IPS DF 4.7 (cell line): ENCODE measurements at regions not wholly inside any gene's neighbourhood (a gene's known extent, or its start where the extent isn't known, plus 50 kb on each side); places are given as distances from the start of the nearest gene placed in this dataset.

Source experiments
- DNase-seq: peaks from one replicate; pipeline ENCODE4 v3.0.0-alpha.2; 2013; ENCODE audit warnings: low spot score; ENCODE audit errors: extremely low read depth

DNA sequence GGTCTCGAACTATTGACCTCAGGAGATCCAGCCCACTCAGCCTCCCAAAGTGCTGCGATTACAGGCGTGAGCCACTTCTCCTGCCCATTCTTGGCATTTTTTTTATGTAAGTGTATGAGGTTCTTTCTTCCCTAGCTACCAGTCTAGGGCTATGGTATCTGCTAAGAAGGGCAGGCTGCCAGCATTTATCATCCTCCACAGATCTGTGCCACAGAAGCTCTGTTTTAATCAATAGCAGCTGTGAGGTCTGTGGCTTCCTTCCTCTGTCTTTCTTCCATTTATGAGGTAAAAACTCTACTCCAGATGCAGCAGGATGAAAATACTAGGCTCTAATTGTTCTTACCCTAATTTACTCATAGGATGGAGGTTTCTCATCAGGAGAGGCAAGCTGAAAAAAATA lies 1382.4 kb upstream of the ADGRB3 start:
- no peak for DNase-seq

DNA sequence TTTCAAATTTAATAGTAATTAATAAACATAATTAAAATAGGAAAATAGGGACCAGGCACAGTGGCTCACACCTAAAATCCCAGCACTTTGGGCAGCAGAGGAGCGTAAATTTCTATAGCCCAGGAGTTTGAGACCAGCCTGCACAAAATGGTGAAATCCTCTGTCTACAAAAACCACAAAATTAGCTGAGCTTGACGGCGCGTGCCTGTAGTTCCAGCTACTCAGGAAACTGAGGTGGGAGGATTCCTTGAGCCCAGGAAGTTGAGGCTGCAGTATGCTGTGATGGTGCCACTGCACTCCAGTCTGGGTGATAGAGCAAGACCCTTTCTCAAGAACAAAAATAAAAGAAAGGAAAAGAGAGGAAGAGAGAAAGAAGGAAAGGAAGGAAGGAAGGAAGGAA lies 1387.0 kb upstream of the ADGRB3 start:
- DNase-seq, result no peak

DNA sequence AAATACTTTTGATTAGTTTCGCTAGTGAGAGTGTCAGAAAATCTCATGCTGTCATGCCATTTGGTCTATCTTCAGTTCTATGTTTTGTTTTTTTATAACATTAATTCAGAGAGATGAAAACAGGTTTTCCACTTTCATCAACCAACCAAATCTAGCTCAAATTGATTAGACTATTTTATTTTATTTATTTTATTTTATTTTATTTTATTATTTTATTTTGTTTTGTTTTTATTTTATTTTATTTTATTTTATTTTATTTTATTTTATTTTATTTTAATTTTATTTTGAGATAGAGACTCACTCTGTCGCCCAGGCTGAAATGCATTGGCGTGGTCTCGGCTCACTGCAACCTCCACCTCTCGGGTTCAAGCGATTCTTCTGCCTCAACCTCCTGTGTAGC lies 1391.0 kb upstream of the ADGRB3 start:
- no peak for DNase-seq

DNA sequence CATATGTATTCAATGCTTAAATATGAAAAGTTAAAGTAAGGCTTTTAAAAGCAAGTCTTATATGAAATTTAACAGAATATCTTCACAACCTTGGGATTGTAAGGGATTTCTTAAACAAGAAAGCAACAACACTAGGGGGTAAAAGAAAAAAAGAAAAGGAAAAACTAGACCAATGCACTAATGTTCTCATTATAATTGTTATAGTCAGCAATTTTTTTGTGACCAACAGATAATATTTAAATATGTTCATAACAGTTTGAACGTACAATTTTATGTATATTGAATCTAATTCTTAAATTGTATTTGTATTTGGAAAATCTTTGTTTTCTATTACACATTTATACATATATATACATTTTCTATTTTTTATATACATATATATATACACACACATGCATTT lies 1397.8 kb upstream of the ADGRB3 start:
- DNase-seq, result no peak

DNA sequence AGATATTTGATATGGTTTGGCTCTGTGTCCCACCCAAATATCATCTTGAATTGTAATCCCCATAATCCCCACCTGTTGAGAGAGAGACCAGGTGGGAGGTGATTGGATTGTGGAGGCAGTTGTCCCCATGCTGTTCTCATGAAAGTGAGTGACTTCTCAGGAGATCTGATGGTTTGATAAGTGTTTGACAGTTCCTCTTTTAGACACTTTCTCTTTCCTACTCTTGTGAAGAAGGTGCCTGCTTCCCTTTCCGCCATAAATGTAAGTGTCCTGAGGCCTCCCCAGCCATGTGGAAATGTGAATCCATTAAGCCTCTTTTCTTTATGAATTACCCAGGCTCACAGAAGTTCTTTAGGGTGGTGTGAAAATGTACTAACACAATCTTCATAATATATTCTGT lies 1404.0 kb upstream of the ADGRB3 start:
- no peak for DNase-seq

DNA sequence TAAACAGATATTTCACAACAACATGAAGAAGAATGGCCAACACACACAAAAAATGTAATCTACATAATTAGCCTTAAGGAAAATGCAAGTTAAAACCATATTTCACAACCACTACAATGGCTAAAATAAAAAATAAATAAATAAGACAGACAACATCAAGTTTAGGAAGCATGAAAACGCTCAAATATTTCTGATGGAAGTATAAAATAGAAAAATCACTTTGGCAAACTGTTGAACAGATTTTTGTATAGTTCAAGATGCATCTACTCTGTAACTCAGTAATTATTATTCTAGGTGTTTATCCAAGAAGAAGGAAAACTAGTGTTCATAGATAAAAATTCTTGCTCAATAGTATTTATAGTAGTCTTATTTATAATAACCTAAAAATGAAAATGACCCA lies 1410.1 kb upstream of the ADGRB3 start:
- DNase-seq, result no peak

DNA sequence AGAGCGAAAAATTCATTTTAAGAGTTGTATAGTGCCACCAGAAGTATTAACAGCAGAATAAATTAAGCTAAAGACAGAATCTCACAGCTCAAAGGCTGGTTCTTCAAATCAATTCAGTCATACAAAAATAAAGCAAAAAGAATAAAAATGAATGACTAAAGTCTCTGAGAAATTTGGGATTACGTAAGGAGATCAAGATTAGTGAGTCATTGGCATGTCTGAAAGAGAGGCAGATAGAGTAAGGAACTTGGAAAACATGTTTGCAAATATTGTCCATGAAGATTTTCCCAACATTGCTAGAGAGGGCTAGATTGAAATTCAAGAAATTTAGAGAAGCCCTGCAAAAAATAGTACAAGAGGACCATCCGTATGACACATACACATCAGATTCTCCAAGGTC lies 1413.9 kb upstream of the ADGRB3 start:
- DNase-seq, result no peak

DNA sequence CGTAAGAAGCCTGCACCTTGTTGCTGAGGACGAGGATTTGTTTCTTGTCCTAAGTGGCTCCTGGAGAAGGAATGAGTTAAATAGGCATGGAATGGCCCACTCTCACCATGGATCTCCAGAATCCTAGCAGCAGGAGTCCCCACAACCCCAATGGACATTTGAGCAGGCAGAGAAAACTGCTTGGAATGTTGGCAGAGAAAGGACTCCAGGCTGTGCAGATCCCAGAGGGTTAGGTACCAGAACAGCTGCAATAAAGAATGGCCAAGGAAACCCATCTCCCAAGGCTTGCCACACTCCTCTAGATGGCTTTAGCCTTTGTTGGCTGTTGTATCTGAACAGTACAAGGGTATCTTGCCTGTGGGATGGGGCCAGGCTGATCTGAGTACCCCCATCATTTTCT lies 1415.7 kb upstream of the ADGRB3 start:
- no peak for DNase-seq

DNA sequence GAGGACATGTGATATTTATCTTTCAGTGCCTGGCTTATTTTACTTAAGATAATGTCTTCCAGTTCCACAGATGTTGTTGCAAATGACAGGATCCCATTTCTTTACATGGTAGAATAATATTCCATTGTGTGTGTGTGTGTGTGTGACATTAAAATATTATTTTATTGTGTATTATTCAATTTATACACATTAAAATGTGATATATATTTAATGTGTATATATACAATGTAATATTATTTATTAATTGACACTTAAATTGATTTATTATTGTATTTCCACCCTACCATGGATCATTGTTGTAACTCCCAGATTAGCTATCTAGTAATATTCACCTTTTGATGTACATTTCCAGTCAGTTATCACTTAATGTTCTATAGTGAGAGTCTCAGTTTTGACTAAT lies 1422.5 kb upstream of the ADGRB3 start:
- DNase-seq, result no peak

DNA sequence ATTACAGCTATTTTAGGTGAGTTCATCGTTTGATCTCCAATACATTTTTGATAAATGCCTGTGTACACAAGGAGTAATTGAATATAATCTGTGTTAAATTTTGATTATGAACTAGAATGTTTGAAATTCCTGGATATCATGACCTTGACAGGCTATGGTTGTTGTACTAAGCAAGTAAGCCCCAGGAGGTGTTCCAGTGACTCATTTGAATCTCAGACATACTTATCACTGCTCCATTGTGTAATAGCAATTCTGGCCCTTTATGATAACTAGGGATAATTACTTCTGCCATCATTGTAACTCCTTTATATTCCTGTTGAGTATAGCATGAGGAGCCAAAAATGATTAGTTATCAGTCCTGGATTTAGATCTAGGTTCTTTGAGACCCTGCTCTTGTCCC lies 1424.6 kb upstream of the ADGRB3 start:
- DNase-seq, result no peak

DNA sequence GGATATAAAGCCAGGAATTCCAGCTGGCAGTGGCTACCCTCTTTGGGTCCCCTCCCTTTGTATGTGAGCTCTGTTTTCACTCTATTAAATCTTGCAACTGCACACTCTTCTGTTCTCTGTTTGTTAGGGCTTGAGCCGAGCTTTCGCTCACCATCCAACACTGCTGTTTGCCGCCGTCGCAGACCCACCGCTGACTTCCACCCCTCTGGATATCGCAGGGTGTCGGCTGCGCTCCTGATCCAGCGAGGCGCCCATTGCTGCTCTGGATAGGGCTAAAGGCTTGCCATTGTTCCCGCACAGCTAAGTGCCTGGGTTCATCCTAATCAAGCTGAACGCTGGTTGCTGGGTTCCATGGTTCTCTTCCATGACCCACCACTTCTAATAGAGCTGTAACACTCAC lies 1433.5 kb upstream of the ADGRB3 start:
- no peak for DNase-seq

DNA sequence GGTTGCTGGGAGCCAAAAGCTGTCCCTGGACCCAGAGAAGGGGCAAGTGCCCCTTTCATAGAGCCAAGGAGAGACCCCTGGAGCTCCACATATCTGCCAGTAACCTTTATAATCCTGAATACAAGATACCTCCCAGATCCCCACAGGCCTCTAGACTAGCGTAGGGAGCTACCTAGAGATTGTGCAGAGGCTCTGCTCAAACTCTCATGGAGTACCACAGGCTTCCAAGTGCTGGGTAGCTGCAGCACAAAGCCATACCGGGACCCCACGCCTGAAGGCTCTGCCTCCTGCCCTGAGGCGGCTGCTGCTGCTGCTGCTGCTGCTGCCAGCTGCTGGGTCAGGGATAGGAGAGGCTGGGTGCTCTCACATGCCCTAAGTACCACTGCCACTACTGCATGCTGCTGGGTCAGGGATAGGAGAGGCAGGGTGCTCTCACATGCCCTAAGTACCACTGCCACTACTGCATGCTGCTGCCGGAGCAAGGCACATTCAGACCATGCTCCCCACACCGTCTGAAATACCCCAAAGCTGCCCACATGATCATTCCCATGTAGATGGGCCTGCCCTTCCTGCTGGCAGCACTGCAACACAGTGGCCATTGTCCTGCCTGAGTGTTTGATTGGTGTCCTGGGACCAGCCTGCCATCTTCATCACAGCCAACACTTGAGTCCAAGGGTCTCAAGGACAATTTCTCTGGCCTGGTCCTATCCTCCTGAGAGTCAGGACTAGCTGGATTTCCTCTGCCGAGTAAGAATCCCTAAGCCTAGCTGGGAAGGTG lies 1434.3 kb upstream of the ADGRB3 start:
- DNase-seq, result no peak

DNA sequence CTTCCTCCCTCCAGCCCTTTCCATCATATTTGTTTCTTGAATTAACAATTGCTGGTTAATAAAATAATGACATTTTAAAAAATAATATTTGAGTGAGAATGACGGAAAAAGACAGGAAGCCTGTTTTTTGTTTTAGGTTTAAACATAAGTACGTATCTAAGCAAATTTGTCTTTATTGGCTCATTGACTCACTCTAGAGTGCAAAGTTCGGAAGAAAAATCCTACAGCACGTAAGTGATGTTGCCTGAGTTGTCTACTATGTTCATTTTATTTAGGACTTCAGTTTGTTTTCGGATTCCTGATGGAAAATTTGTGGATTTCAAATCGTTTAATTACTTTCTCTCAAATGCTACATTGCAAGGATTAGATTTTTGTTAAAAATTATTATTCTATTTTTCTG lies 1435.7 kb upstream of the ADGRB3 start:
- DNase-seq, result no peak

DNA sequence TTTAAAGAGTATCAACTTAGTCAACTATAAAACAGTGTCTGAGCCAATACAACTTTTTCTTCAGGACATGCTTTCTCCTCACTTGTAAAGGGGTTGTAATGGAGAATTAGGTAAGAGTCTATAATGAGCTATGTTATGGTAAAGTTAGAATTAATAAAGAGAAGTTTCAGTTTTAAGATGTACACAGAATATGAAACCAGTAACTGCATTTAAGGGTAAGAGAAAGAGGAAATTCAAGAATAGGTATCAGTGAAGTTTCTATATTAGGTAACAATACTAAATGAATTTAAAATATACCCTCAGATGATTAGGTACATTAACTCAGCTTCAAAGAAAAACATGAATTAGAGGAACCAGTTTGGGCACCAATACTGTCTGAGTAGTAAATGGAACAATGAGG lies 1444.3 kb upstream of the ADGRB3 start:
- no peak for DNase-seq

DNA sequence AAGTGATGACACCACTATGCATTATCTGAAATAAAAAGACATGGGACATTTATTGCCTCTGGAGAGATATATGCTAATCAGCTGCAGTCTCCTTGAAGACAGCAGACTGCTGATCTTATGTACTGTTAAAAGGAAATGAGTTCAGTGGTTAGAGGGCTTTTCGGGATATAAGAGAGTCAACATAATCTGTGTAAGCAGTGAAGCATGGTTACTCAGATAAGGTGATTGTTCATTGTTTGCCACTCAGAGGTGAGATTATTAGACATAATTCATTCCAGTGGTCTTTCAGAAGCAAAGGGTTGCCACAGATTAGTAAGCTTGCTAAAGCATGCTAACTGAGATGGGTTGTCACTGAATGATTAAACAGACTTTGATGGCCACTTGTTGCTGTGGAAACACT lies 1450.7 kb upstream of the ADGRB3 start:
- no peak for DNase-seq

DNA sequence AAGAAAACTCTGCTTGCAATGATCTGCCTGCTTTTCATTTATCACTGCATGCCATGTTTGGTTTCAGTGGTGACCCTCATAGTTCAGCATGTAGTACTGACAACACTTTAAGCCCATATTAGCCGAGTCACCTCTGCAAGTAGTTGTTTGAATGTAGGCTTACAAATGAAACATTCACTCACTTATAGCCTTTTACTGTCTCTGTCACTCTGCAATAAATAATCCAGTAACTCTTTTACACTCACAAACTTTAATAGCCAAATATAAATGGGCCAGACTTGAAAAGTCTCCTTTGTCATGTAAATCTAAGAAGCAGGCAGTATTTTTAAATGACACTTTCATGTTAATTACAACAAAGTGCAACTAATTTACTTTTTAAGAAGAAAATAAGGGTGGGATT lies 1460.0 kb upstream of the ADGRB3 start:
- no peak for DNase-seq

DNA sequence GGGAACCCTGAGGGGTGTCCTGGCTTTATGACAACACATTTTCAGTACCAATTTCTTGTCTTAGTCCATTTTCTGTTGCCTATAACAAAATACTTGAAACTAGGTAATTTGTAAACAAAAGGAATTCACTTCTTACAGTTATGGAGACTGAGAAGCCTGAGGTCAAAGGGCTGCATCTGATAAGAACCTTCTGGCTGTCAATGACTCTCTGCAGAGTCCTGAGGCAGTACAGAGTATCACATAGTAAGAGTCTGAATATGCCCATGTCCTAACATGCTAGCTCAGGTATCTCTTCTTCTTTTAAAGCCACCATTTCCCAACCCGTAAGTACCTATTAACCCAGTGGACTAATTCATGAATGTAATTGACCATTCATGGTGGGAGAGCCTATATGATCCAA lies 1458.6 kb upstream of the EYS start:
- no peak for DNase-seq

DNA sequence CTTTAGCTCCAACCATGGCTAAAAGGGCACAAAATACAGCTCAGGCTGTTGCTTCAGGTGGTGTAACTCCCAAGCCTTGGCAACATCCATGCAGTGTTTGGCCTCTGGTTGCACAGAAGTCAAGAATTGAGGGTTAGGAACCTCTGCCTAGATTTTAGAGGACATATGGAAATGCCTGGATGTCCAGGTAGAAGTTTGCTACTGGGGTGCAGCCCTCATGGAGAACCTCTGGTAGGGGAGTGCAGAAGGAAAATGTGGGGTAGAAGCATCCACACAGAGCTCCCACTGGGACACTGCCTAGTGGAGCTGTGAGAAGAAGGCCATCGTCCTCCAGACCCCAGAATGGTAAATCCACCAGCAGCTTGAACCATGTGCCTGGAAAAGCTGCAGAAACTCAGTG lies 1453.8 kb upstream of the EYS start:
- no peak for DNase-seq

DNA sequence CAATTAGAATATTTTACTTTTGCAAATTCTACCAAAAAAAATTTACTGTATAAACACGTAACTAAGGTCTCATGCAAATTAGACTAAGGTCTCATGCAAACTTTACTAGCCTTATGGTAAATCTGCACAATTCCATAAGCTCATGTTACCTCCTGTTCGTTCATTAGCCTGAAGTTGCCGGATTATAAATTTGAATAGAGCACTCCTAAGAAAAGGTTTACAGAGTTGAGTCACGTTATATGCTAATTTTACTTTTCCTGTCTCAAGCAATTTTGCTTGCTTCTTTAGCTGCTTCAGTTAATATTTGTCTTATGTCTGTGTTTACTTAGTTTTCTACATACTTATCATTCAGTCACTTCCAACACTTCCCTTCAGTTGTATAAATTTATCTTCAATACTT lies 1434.0 kb upstream of the EYS start:
- DNase-seq, result no peak

DNA sequence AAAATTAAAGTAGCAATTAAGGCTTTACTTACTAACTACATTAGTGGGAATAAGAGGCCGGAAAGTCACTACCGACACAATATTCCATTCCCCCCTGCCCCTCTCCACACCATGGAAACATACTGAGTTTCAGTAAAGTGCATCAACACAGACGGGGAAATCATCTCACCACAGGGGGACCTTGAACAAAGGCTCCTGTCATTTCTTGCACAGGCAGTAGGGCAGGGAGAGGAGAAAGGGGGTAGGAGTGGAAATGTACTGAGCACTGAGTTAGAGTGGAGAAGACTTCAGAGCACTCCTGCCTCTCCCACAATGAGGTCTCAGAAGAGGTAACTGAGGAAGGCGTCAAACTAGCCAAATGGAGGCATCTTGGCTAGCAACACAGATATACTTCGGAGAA lies 1426.9 kb upstream of the EYS start:
- DNase-seq, result no peak

DNA sequence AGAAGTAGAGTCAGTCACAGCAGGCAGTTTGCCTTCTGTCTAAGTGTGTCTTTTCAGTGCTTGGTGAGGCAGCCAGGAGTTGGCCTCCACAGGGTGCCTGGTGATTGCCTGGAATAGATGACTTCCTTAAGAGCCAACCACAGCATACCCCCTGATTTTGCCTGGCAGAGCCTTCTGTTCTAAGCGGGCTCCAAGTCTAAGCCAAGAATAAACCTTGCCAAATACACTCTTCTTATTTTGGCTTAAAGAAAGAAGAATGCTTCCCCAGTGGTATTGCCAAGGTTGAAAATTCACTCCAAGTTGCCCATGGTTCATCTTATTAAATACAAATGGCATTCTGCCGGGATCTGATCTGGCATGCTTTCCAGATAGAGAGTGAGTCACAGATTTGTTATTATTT lies 1424.8 kb upstream of the EYS start:
- no peak for DNase-seq

DNA sequence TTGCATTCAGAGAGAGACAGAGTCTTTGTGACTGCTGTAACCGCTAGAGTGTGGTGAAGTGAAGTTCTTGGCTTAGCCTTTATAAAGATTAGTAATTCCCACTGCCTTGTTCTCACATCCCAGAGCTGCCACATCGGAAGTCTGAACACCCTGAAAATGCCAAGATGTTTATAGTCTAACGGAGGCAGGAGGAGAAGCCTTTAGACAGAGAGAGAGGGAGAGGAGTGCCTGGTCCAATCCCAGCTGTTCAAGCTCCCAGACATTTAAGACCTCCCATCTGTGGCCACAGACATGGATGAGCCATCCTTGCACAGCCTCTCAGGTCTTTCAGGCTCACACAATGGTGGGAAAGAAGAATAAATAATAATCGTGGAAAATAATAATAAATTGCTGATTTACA lies 1422.8 kb upstream of the EYS start:
- DNase-seq, result no peak

DNA sequence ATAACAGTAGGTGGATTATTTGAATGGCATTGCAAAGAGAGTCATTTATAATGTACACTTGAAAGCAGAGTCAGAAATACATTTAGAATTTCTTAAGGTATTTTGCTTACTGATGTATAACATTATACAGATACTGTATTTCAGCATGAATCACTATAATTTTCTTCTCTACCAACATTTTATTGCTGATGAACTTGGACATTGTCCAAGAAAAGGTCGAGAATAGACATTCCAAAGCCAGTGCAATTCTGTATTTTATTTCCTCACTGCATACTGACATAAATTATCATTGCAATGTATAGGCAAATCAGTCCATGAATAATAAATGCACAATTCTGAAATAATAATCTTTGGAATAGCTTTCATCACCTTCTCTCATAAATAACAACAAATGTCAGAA lies 1420.0 kb upstream of the EYS start:
- DNase-seq, result no peak

DNA sequence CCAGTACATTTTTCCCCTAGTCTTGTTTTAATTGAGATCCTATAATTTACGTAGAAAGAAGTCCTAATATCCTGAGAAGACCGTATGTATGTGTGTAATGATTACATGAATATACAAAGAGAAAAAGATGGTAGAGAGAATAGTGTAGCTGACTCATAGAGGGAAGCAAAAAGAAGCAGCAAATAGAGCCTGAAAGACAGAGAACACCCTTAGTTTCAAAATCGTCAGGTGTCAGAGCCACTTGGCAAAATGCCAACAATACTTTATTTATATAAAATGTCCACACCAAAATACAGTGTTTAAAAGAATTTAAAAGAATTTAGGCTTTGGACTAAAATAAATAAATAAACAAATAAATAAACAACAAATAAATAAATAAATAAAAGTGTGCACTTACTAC lies 1414.1 kb upstream of the EYS start:
- DNase-seq, result no peak
